ENCODE measurements at regions not wholly inside any gene's neighbourhood (a gene's known extent, or its start where the extent isn't known, plus 50 kb on each side); places are given as distances from the start of the nearest gene placed in this dataset.
"Not testable (repeated sequence)": the region's sequence is repeated elsewhere in the genome, so short reads cannot be mapped to it uniquely, and the experiment has no call there.

- DNase-seq (ENCODE audit: low read depth) = no peak
Measured at GRCh38 chr4:186814535-186815070, 90.9 kb upstream of the FAT1 start.

DNA sequence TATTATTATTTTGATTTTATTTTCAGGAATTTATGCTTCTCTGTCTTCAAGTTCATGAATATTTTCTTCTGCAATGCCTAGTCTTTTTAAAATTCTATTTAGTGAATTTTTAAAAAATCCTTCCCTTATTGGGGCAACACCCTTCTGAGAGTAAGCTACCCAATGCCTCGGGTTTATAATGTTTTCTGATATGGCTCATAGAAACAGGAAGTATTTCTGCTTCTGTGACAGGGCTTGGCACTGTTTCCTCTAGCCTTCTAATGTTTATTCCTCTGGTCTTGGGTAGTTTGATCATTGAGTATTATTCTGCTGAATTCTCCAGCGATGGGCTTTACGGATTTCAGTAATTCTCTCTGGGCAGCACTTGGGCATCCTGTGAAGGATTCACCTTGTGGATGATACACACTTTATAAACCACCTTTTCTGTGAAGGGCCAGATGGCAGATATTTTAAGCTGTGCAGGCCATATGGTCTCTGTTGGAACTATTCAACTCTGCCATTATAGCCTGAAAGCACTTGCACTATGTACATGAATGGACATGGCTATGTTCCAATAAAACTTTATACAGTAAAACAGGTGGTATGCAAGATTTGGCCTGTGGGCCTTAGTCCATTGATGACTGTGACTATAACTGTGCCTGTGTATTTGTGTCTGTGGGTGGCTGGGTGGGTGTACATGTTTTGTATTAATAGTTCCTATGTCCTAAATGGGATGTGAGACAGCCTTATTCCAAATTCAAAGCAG is 95.9 kb upstream of the FAT1 start:
- no peak for DNase-seq (ENCODE audit: low read depth)

DNA sequence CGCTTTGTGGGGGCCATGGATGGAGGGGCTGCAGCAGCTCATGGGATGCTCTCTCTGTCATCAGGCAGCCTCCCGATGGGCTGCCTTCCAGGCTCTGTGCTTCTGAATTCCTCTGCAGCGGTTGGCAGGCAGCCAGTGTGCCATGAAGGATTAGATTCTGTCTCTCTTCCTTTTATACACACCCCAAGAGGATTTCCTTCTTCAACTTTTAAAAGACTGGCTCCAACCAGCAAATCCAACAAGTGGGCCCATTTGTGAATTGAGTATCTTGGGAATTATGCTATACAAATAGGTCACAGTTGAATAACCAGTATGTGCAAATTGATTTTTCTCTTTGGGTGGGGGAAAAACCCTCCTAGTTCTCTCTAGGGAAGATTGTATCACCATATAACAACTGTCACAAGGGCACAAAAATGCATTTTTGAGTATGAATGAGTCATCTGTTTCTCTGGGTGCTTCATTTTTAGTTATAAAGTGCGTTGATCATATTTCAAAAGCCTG is 96.8 kb upstream of the FAT1 start:
- DNase-seq (ENCODE audit: low read depth) = no peak

GRCh38 chr4:186823989-186824388 is 100.3 kb upstream of the FAT1 start:
- DNase-seq (ENCODE audit: low read depth) = no peak

DNA sequence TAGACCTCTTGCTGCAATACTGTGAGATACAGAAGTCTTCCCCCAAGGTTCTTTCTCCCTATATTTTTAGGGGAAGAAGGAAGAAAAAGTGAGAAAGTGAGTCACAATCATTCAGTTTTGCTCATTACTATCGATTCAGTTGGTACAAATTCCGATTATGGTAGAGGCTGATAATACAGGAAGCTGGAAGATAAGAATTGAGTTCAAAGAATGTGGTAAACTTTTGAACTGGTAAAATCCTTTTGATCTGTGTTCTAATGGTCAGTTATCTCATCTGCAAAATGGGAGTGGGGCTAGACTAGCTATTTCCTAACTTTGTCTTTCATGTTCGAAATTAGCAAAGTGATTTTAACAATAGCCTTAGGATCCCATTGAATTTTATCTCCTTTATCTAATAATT is 101.4 kb upstream of the FAT1 start:
- no peak for DNase-seq (ENCODE audit: low read depth)

DNA sequence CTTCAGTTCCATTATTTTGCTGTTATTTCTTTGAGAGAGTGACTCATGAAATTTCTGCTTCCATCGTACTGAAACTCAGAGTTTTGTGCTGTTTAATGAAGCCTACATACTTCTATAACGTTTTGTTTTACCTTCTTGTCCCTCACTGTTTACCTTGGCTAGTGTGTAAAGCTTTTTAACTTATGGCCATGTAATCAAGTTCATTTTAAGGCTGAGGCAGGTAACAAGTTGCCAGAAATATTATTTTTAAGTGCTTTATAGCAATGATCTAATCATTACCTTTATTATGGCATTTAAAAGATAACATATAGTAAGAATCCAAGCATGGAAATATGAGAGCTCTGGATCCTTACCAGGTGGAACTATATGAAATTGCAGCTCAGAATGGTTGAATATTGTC is 102.3 kb upstream of the FAT1 start:
- DNase-seq (ENCODE audit: low read depth) = no peak

DNA sequence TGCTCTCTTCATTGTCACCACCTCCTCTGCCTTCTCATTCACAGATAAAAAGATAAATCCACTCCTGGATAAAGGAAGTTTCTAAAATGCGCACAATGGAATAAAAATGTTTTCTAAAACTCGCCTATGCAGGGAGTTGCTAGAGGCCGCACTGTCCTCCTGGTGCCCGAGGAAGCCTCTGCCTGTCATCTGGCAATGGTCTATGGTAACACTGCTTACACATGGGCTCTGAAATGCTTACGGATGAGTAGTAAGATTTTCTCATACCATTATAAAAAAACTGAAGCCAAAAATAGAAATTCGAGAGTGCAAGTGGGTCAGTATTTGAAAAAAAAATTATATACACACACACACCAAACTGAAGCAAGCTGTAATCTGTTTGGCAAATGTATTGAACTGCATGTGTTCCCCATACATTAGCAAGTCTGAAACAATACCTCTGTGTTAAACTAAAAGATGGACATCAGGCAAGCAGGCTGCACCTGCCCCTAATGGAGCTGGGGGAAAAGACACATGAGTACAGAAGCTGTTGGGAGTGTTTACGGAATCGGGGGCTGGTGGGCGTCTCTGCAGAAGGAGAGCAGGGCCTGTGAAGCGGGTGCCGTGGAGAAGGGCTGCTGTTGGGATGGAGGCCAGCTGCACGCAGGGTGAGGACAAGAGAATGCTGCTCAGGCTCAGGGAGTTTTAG is 103.3 kb upstream of the FAT1 start:
- no peak for DNase-seq (ENCODE audit: low read depth)

DNA sequence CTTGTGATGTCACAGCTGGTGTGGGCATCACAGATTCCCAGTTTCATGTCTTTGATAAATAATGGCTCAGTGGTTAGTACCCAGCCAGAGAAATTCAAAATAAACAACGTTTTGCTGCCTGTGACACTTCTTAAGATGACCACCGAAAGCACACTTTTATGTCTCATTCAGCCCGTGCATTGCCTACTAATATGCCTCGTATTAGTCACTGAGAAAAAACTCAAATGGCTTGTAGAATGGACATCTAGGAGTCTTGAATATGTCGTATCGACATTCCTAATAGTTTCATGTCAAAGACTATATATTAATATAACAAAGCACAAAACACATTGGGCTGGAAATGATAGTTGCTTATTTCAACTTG is 103.9 kb upstream of the FAT1 start:
- DNase-seq (ENCODE audit: low read depth) = no peak

DNA sequence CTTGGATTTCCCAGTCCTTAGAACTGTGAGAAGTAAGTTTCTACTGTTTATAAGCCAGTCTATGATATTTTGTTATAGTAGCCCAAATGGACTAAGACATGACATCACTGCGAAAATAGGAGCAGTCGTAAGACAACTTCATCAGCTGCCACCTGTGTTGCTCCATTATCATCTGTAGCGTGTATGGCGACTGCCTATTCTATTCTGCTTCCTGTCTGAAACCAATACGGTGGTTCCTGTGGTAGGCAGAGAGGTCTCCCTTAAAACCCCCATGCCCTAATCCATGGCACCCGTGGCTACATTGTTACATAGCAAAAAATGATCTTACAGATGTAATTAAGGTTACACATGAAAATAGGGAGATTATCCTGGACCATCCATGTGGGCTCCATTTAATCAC is 105.4 kb upstream of the FAT1 start:
- no peak for DNase-seq (ENCODE audit: low read depth)

DNA sequence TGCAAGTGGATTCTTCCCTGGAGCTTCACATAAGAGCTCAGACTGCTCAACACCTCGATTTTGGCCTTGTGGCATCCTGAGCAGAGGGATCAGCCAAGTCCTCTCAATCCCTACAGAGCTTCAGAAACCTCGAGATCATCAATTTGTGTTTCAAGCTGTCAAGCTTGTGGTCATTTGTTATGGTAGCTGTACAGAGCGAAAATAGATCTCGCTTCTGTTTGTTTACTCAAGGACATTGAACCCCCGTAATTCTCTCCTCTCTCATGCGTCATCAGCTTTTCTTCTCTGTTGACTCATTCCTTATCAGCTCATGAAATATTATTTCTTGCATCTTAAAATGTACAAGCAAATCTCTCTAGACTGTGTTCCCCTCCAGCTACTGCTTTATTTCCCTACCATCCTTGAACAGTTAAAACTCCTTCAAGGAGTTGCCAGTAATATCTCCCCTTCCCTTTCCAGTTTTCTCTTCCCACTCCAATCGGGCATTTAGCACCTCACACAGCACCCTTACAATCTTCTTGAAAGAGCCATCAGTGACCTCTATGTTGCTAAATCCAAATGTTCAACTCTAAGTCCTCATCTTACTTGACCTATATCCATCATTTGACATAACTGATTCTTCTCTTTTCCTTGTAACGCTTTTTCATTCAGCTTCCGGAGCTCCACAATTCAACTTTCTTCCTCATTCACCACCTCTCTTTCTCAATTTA is 106.2 kb upstream of the FAT1 start:
- DNase-seq (ENCODE audit: low read depth) = peak; percentile 96

DNA sequence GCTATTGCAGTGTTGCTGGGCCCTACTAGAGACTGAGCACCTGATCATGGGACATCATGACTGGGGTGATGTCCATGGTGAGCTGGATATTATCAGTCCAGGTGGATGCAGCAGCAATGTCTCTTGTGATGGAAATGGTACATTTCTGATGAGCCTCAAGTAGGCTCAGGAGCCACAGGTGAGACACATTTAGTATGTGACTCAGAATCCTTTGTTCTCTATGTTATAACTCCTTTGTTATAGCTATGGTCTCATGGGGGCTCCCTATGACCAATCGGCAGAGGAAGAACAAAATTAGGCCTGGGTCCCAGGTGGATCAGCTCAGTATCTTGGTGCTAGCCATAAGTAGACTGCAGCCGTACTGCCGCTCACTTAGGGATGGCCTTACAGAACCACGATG is 107.9 kb upstream of the FAT1 start:
- no peak for DNase-seq (ENCODE audit: low read depth)

GRCh38 chr4:186832906-186833305 is 109.2 kb upstream of the FAT1 start:
- no peak for DNase-seq (ENCODE audit: low read depth)

- DNase-seq (ENCODE audit: low read depth) = not testable (repeated sequence)
Measured at GRCh38 chr4:186837463-186837862, 113.8 kb upstream of the FAT1 start.

GRCh38 chr4:186838295-186838694 is 114.6 kb upstream of the FAT1 start:
- DNase-seq (ENCODE audit: low read depth) = no peak

GRCh38 chr4:186839122-186840037 is 115.7 kb upstream of the FAT1 start:
- DNase-seq (ENCODE audit: low read depth) = peak; percentile 77

DNA sequence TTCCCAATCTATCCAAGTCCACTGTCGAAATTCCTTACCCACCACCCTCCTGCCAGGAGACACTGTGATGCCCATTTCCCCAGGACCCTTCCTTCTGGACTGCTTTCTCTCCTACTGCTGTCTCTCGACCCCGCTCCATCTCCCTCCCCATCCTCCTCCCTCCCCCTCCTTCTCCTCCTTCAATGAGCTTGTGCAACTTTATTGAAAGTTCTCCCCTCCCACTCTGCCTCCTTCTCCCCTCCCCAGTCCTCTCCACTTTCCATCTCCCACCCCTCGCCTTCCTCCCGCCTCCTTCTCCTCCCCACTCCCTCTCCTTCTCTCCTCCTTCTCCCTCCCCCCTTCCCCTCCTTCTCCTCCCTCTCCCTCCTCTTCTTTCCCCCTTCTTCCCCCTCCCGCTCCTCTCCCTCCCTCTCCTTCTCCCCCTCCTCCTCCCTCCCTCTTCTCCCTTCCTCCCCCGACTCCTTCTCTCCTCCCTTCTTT is 116.6 kb upstream of the FAT1 start:
- DNase-seq (ENCODE audit: low read depth) = no peak

- no peak for DNase-seq (ENCODE audit: low read depth)
Measured at GRCh38 chr4:186840771-186841301, 117.2 kb upstream of the FAT1 start.

- DNase-seq (ENCODE audit: low read depth) = no peak
Measured at GRCh38 chr4:186844059-186844681, 120.5 kb upstream of the FAT1 start.

DNA sequence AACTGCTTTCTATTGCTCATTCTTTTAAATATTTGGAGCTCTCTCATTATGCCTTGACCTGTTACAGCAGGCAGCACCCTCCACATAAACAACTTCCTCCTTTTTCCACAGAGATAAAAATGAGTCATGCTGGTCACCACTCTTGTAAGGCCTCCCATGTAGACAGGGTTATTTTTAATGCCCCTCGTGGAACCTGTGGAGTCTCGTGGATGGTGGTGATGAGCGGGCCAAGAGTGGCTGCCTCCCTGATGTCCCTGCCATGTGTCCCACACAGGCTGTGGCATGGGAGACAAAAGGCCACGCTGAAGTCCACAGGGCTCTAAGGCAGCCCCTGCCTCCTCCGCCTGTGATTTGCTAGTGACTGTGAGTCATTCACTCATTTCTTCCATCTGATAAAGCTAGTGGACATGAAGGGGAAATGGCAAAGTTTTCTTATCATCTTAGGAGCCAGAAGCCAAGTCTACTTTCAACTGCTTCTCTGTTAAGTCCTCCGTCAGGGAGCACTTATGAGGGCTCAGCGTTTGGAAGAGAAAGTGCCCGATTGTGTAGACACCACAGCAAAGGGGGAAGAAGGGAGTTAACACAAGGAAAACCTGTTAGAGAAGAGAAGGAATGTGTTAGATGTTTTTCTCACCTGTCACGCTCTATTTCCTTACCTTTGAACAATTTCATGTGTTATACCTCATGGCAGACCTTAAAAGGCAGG is 121.6 kb upstream of the FAT1 start:
- DNase-seq (ENCODE audit: low read depth) = peak; percentile 85

- DNase-seq (ENCODE audit: low read depth) = no peak
Measured at GRCh38 chr4:186846426-186846825, 122.8 kb upstream of the FAT1 start.
